Epithelial cell of esophagus (primary cell): ENCODE measurements at regions not wholly inside any gene's neighbourhood (a gene's known extent, or its start where the extent isn't known, plus 50 kb on each side); places are given as distances from the start of the nearest gene placed in this dataset.
A peak's percentile ranks its signal among the peaks of the same experiment; 100 is the strongest.

Source experiments
- DNase-seq: peaks from one replicate; pipeline ENCODE4 v3.0.0; 2010; ENCODE audit warnings: low read depth
- H3K4me3 ChIP-seq: 2 replicates; pipeline ENCODE4 v1.5.1; 2011; ENCODE audit warnings: mild to moderate bottlenecking, low read length, control low read depth
- TF ChIP-seq, protein P1 (sequence below): IDR thresholded peaks from 2 replicates; pipeline ENCODE4 v1.5.1; 2011; ENCODE audit warnings: low read depth, mild to moderate bottlenecking, low read length, control low read depth, inconsistent platforms; ENCODE audit not compliant: insufficient read depth; ENCODE audit errors: missing control alignments

DNA sequence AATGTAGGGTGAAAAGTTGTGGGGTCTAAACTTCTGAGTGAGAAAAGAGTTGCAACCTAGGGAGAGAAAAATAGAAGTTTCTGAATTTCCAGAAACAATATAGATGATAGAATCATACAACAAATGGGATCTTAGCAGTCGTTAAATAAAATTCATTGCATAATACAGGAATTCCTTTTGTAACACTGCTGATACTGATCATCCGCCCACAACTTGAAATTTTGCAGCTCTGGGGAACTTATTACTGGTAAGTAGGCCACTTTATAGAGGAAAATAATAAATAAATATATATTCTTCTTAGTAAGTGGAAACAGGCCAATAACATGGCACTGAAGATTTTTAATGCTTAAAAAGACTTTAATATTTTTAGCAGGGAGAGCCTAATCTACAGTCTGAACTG, 81.9 kb upstream of the SMIM30 start:
- no peak overlapping the region for H3K4me3 ChIP-seq
- TF ChIP-seq, protein P1, sequence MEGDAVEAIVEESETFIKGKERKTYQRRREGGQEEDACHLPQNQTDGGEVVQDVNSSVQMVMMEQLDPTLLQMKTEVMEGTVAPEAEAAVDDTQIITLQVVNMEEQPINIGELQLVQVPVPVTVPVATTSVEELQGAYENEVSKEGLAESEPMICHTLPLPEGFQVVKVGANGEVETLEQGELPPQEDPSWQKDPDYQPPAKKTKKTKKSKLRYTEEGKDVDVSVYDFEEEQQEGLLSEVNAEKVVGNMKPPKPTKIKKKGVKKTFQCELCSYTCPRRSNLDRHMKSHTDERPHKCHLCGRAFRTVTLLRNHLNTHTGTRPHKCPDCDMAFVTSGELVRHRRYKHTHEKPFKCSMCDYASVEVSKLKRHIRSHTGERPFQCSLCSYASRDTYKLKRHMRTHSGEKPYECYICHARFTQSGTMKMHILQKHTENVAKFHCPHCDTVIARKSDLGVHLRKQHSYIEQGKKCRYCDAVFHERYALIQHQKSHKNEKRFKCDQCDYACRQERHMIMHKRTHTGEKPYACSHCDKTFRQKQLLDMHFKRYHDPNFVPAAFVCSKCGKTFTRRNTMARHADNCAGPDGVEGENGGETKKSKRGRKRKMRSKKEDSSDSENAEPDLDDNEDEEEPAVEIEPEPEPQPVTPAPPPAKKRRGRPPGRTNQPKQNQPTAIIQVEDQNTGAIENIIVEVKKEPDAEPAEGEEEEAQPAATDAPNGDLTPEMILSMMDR = no peak
- no peak for DNase-seq

DNA sequence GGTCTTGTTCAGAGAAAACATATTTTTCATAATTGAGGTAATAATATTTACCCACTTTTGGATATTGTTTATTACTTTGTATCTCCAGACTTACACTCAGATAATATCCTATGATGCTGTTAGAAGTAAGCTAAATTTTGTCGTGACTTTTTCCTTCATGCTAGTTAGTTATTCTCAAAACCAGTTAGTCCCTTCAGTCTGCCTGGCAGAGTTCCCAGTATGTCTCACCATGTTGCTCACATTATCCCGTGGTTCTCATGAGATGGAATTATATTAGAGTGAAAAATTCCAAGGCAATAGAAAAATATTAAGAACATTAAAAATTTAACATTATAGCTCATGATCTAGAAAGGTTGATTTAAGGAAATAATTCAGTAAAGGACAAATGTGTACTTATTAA, 81.5 kb upstream of the SMIM30 start:
- H3K4me3 ChIP-seq = no peak overlapping the region
- TF ChIP-seq, protein P1 = no peak
- peak; percentile 38 for DNase-seq

DNA sequence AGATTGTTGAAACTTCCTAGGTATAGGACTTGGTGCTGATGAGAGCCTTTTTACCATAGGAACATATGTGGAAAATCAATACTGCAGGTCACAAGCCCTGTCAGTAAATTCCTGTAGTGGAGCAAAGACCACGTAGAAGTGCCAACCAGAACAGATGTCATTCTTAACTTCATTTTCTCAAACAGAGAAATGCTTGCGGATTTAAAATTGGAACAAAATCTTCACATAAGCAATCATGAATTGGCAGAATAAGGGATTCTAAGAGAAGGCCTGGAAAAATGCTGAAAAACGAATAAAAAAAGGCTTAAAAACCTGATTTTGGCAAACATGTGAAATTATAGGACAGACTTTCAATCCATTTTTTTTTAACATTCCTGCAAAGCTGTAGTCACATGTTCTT, 80.8 kb upstream of the SMIM30 start:
- DNase-seq = no peak
- no peak overlapping the region for H3K4me3 ChIP-seq
- TF ChIP-seq, protein P1 = no peak

DNA sequence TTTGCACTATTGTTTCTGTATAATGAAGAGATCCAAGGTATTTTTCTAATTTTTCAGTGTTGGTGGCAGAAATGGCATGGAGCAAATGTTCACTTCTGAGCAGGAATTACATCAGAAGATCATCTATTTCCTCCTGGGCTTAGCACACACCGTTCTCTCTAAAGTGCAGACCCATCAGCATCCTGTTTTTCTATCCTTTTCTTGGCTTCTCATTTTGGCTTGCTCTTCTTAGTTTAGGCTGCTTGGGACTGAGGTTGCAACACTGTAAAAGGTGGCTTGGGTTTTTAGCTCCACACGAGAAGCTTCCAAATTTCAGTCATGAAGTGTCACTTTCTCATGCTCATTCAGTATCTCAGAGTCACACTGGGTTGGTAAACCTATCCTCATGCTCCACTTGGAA, 79.9 kb upstream of the SMIM30 start:
- TF ChIP-seq, protein P1 = no peak
- no peak for DNase-seq
- no peak overlapping the region for H3K4me3 ChIP-seq

DNA sequence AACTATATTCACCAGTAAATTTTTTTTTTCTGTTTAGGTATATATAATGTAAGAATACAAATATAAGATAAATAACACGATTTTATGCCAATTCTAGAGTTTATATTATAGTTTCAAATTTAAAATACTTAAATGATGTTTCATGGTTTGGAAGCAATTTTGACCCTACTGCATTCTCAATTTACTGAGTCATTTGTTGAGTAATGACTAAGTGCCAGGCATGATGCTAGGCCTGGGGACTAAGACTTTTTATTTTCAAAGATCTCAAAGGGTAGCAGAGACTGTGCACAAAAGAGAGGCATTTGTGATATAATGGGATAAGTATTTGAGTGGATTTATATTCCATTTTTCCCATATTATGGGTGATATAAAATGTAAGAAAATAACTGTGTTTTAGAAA, 78.9 kb upstream of the SMIM30 start:
- peak; percentile 64 for DNase-seq
- no peak overlapping the region for H3K4me3 ChIP-seq
- TF ChIP-seq, protein P1 = no peak

DNA sequence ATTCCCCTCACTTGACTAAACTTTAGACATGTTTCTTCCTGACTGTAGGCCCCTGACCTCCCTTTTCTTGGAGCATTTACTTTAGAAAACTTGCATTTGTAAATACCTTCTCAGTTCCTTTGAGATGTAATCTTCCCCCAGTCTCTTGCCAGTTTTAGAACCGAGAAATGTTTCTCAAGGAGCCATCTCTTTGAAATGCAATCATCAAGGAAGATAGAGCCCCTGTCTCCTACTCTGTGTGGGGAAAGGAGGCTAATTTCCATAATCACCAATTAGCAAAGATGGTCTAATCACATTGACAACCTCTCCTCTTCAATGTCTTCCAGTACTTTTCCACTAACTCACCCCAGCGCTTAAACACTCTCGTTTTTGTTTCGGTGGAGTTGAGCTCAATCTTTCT, 70.0 kb upstream of the SMIM30 start:
- no peak overlapping the region for H3K4me3 ChIP-seq
- no peak for DNase-seq
- TF ChIP-seq, protein P1 = no peak

DNA sequence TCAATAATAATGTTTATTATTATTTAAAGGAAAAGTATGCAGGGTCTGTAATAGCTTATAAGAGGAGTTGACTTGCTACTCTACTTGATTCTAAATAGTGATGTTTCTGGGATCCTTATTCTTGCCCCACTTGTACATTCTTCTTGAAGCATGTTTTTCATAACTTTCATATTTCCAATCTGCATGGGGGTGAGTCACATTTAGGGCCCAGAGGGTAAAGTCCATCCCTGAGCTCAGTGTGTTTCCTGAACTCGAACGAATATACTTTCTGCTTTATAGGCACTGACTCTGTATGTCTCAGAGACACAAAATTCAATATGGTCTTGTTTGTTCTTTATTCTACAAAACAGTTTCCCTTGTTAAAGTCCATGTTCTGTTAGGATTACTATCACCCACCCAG, 61.0 kb upstream of the SMIM30 start:
- TF ChIP-seq, protein P1 = no peak
- no peak overlapping the region for H3K4me3 ChIP-seq
- DNase-seq = peak; percentile 18
